Endothelial cell of umbilical vein (primary cell): ENCODE measurements at regions not wholly inside any gene's neighbourhood (a gene's known extent, or its start where the extent isn't known, plus 50 kb on each side); places are given as distances from the start of the nearest gene placed in this dataset.
"Not testable (repeated sequence)": the region's sequence is repeated elsewhere in the genome, so short reads cannot be mapped to it uniquely, and the experiment has no call there.

ENCODE experiments used
- EZH2 ChIP-seq: IDR thresholded peaks from 2 replicates; pipeline ENCODE4 v1.6.1; 2012; ENCODE audit warnings: borderline replicate concordance, low read depth, mild to moderate bottlenecking, moderate library complexity, low read length, inconsistent platforms; ENCODE audit not compliant: severe bottlenecking
- JUN ChIP-seq: IDR thresholded peaks from 2 replicates; pipeline ENCODE4 v1.6.1; 2011; ENCODE audit warnings: borderline replicate concordance, low read depth; ENCODE audit not compliant: insufficient read length, insufficient read depth
- POLR2A ChIP-seq: IDR thresholded peaks from 2 replicates; pipeline ENCODE4 v1.6.1; 2012; ENCODE audit warnings: low read depth, mild to moderate bottlenecking, control low read depth, low read length
- POLR2AphosphoS5 ChIP-seq: IDR thresholded peaks from 2 replicates; pipeline ENCODE4 v1.6.1; 2012; ENCODE audit warnings: low read depth, mild to moderate bottlenecking, control low read depth, low read length, moderate library complexity; ENCODE audit not compliant: insufficient read depth
- TF ChIP-seq, protein P1 (sequence below), 2 donors: IDR thresholded peaks; 1 replicate in 1 of 2; 2 replicates in 1 of 2; pipeline ENCODE4 v1.5.1; 2011; ENCODE audit warnings: low read length in 2 of 2, mild to moderate bottlenecking in 2 of 2, moderate library complexity in 2 of 2, control low read depth in 1 of 2, inconsistent platforms in 1 of 2, low read depth in 1 of 2; ENCODE audit not compliant: insufficient read depth in 1 of 2; ENCODE audit errors: extremely low read depth in 1 of 2
- TF ChIP-seq, protein P2 (sequence below): IDR thresholded peaks from 2 replicates; pipeline ENCODE4 v1.6.1; 2011; ENCODE audit not compliant: insufficient read depth, insufficient read length

DNA sequence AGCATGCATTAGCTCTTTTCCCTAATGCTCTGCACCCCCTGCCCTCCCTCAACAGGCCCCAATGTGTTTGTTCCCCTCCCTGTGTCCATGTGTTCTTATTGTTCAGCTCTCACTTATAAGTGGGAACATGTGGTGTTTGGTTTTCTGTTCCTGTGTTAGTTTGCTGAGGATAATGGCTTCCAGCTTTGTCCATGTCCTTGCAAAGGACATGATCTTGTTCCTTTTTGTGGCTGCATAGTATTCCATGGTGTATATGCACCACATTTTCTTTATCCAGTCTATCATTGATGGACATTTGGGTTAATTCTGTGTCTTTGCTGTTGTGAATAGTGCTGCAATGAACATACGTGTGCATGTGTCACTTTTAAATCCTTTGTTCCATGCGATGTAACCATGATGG lies 363.0 kb downstream of the SRGAP2C start:
- TF ChIP-seq POLR2AphosphoS5, EZH2, POLR2A, JUN: not testable (repeated sequence)
- TF ChIP-seq, protein P1, sequence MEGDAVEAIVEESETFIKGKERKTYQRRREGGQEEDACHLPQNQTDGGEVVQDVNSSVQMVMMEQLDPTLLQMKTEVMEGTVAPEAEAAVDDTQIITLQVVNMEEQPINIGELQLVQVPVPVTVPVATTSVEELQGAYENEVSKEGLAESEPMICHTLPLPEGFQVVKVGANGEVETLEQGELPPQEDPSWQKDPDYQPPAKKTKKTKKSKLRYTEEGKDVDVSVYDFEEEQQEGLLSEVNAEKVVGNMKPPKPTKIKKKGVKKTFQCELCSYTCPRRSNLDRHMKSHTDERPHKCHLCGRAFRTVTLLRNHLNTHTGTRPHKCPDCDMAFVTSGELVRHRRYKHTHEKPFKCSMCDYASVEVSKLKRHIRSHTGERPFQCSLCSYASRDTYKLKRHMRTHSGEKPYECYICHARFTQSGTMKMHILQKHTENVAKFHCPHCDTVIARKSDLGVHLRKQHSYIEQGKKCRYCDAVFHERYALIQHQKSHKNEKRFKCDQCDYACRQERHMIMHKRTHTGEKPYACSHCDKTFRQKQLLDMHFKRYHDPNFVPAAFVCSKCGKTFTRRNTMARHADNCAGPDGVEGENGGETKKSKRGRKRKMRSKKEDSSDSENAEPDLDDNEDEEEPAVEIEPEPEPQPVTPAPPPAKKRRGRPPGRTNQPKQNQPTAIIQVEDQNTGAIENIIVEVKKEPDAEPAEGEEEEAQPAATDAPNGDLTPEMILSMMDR (IDR thresholded peaks at IDR 0.05; ENCODE audit: extremely low read depth in 1 of 2, insufficient read depth in 1 of 2, low read depth in 1 of 2, low read length in 2 of 2): not testable (repeated sequence)
- TF ChIP-seq, protein P2, sequence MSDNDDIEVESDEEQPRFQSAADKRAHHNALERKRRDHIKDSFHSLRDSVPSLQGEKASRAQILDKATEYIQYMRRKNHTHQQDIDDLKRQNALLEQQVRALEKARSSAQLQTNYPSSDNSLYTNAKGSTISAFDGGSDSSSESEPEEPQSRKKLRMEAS: not testable (repeated sequence)
